ENCODE measurements at regions not wholly inside any gene's neighbourhood (a gene's known extent, or its start where the extent isn't known, plus 50 kb on each side); places are given as distances from the start of the nearest gene placed in this dataset.
"Not testable (repeated sequence)": the region's sequence is repeated elsewhere in the genome, so short reads cannot be mapped to it uniquely, and the experiment has no call there.

- no peak for DNase-seq (ENCODE audit: low spot score)
Measured at GRCh38 chrX:138018145-138018799, 452.3 kb downstream of the ZIC3 start.

DNA sequence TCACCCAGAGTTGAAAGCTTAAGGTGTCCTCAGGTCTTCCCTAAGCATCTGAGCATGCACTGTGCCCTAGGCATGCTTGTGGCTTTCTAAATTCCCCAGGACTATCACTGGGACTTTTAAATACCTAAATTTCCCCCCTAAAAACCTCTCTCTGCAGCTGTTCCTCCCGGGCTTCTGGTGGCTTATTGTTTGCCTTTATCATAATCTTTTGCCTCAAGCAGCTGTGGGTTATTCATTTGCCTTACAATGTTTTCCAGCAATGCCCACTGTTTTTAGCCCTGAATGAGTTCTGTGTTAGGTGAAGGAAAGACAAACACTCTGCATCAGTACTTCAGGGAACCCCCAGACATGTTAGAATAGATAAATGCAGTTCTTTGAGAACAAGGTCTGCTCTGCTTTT, 455.0 kb downstream of the ZIC3 start:
- DNase-seq (ENCODE audit: low spot score) = no peak

DNA sequence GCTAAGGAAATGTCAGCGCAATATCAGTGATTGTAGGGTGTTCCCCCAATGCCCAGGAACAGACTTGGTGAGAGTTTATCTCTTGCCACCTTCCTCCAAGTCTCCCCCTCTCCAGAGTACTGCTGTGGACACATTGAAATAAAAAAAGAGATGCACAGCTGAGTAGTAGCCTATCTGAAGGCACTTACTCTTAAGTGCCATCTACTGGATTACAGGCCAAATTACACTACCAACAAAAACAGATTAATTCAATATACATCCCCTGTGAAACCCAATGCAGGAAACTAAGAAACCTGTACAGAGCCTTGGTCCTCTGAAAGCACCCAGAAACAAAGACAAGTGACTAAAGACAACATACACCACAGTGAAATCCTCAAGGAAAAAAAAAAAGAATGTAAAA, 460.3 kb downstream of the ZIC3 start:
- DNase-seq (ENCODE audit: low spot score) = no peak

- DNase-seq (ENCODE audit: low spot score) = no peak
Measured at GRCh38 chrX:138031715-138032114, 465.8 kb downstream of the ZIC3 start.

DNA sequence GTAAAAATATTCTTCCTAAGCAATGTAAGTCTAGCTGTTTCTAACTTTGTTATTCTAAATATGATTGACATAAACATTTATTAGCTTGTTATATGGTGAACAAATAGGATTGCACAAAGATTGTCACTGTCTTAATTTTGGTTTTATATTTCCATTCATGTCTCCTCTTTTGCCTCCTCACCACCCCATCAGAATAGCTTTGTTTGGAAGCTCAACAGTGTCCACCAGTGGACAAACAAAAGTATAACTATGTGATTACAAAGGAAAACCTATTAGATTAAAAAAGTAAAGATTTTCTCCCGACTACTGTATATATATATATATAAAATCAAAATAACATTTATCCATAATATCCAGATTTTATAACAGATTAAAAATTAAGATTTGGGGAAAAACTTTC, 468.2 kb downstream of the ZIC3 start:
- DNase-seq (ENCODE audit: low spot score) = no peak

GRCh38 chrX:138037548-138037947, 471.6 kb downstream of the ZIC3 start:
- no peak for DNase-seq (ENCODE audit: low spot score)

DNA sequence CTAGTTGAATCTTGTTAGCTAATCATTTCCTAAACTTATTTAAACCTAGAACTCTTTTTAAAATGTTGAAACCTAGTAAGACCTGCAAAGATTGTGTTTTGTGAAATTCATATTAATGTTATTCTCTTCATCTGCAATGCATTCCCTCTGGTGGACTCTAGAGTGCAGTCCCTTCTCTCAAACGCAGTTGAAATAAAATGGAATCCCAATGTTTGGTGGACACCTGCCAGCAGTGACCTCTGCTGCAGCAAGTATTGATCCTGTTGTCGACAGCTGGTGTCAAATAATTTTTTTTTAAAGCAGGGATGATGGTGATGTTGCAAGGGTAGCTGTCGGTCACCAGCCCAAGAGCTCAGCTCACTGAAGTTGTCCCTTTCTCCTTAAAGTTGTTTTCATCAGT, 492.0 kb downstream of the ZIC3 start:
- no peak for DNase-seq (ENCODE audit: low spot score)

DNA sequence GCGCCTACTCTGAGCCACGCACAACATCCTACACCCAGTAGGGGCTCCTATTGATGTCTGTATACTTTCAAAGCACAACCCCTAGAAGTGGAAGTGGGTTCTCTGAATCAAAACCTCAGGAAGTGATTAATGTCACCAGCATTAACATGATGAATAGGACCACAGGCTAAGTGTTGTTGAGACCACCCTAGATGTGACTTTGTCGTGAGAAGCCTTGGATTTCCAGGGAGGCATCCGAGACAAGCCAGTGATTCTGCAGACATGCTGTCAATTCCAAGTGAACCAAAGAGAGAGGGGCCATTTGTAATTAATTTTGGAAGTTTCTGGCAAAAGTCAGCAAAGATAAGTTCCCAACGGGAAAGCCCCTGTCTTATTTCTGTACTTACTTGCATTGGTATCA, 493.0 kb downstream of the ZIC3 start:
- no peak for DNase-seq (ENCODE audit: low spot score)

GRCh38 chrX:138067415-138067814, 501.5 kb downstream of the ZIC3 start:
- DNase-seq (ENCODE audit: low spot score) = no peak

DNA sequence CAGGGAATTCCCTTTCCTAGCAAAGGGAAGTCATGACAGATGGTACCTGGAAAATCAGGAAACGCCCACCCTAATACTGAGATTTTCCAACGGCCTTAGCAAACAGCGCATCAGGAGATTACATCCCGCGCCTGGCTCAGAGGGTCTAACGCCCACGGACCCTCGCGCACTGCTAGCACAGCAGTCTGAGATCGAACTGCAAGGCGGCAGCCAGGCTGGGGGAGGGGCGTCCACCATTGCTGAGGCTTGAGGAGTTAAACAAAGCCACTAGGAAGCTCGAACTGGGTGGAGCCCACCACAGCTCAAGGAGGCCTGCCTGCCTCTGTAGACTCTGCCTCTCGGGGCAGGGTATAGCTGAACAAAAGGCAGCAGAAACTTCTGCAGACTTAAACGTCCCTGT, 507.7 kb downstream of the ZIC3 start:
- no peak for DNase-seq (ENCODE audit: low spot score)

DNA sequence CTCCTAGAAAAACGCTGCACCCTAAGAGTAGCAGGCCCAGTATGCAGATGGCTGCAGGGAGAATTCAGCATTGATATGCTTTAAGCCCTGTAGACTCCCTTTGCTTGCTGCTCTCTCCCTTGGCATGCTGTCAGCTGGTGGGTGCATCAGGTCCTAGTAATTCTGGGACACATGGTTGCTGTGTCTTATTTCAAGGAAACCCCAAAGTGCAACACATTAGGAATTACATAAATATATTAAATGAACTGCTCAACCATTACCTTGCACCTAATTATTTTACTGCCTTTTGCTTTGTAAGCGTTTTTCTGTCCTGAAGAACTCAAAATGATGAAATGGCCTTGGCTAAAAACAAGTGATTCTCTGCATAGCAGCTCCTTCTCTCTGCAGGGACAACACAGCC, 516.3 kb downstream of the ZIC3 start:
- peak; percentile 3 for DNase-seq (ENCODE audit: low spot score)

DNA sequence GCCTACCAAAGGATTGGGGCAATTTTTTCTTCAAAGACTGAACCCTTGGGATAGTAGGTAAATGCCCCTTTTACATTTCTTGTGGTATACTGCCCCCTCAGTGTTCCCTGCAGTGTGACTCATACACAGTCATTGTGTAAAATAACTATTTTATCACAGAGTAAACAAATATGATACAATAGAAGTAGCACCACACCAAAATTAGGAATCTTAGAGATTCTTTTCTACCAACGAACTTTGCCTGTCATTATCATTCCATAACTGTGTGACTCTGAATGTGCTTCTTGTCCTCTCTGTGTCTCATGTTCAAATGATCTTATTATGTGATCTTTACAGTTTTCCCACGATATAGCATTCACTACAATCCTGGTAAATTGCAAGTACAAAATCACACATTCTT, 517.0 kb downstream of the ZIC3 start:
- no peak for DNase-seq (ENCODE audit: low spot score)

DNA sequence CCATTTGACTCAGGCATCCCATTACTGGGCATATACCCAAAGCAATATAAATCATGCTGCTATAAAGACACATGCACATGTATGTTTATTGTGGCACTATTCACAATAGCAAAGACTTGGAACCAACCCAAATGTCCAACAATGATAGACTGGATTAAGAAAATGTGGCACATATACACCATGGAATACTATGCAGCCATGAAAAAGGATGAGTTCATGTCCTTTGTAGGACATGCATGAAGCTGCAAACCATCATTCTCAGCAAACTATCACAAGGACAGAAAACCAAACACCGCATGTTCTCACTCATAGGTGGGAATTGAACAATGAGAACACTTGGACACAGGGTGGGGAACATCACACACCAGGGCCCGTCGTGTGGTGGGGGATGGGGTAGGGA, 545.0 kb downstream of the ZIC3 start:
- not testable (repeated sequence) for DNase-seq (ENCODE audit: low spot score)

- no peak for DNase-seq (ENCODE audit: low spot score)
Measured at GRCh38 chrX:138127314-138127713, 561.4 kb downstream of the ZIC3 start.

DNA sequence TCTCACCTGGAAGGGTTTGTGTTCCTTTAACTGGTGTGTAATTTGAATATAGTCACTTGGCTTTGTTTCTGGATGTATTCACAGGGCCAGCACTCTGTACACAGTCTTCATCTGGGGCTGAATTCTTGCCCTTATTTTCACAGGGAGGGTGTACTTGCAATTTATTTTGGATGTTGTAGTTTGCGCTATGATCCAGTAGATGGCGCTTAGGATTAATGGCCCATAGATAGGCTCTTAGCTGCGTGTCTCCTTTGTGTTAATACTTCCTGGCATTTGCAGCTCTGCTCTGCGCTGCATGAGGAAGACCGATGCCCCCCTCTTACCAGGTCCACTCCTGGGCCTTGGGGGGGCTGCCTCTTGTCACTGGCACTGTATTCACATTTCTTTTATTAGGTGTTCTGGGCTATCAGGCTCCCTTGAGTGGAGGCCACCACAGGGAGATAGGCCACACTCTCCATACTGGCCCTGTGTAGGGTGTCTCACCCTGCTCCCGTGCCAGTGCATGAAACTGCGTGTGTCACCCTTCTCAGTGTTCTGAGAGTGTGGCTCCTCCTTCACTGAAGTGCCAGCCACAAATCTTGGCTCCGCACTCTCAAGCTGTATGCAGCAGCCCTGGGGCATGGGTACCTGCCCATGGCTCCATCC, 562.2 kb downstream of the ZIC3 start:
- DNase-seq (ENCODE audit: low spot score) = peak; percentile 36

- DNase-seq (ENCODE audit: low spot score) = no peak
Measured at GRCh38 chrX:138150709-138151108, 560.8 kb downstream of the FGF13 start.

DNA sequence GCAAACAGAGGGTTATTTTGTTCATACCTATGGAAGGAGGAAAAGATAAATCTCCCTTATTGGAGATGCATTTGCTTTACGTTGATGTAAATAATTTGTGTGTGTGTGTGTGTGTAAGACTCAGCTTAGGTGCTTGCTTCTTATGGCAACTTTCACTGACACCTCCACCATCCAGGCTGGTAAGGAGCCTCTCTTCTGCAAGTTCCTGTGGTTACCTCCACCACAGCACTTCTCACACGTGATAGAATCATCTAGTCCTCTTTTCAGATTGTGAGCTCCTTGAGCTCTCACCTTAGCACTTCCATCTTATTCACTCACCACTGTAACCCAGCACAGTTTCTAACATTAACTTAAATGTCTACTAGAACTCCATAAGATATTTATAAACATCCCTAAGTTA, 553.7 kb downstream of the FGF13 start:
- DNase-seq (ENCODE audit: low spot score) = no peak

DNA sequence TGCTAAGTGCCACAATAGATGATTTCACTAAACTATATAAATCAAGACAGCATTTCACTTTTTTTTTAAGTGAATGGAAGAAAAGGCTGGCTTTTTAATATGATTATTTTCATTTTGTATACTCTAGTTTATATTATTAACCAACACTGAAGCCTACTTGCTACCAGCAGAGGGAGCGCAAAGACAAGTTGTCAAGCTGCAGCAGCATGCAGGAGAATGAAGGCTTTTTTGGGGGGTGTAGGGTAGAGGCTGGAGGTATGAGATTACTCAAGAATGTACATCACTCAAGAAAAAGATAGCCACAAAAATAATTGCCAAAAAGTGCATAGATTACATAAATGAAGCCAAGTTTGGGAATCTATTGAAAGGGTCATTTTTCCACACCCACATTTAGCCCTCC, 519.5 kb downstream of the FGF13 start:
- DNase-seq (ENCODE audit: low spot score) = peak; percentile 47

DNA sequence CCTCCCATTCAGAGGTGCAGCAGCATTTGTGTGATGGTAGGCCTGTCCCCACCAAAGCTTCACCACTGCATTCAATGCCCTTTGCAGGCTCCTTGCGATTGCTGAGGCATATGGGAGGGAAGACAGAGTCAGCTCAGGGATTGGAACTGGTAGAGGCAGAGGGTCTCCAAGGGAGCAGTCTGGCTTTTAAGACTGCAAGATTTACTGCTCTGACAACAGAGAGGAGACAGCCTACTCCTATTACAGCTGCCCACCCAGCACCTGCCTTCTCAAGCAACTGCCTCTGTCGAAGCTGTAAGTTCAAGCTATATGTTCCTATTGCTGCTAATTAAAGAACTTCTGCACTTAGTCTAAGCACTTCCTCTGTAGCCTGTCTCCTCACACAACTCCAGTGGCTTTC, 481.8 kb downstream of the FGF13 start:
- no peak for DNase-seq (ENCODE audit: low spot score)

- no peak for DNase-seq (ENCODE audit: low spot score)
Measured at GRCh38 chrX:138240266-138240665, 471.3 kb downstream of the FGF13 start.

GRCh38 chrX:138254001-138254400, 457.5 kb downstream of the FGF13 start:
- DNase-seq (ENCODE audit: low spot score) = no peak

DNA sequence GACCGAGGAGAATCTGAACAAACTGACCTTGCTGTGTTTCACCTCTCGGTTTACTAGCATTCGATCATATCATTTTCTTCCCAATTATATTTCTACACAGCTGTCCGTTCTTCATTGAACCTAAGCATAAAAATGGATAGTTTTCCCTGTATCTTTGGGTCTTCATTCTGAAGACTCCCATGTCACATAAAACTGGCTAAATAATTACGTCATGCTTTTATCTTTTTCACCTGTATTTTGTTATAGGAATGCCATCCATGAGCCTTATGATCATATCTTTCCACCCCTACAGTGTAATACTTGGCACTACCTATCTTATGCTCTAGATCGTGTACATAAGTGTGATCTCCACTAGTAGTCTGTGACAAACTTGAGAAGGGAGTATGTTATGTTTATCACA, 456.1 kb downstream of the FGF13 start:
- DNase-seq (ENCODE audit: low spot score) = no peak

DNA sequence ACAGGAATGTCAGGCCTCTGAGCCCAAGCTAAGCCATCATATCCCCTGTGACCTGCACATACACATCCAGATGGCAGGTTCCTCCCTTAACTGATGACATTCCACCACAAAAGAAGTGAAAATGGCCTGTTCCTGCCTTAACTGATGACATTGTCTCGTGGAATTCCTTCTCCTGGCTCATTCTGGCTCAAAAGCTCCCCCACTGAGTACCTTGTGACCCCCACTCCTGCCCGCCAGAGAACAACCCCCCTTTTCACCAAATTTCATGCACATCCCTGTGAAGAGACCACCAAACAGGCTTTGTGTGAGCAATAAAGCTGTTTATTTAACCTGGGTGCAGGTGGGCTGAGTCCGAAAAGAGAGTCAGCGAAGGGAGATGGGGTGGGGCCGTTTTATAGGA, 447.4 kb downstream of the FGF13 start:
- not testable (repeated sequence) for DNase-seq (ENCODE audit: low spot score)

GRCh38 chrX:138270931-138271330, 440.6 kb downstream of the FGF13 start:
- peak; percentile 2 for DNase-seq (ENCODE audit: low spot score)
